ENCODE measurements at regions not wholly inside any gene's neighbourhood (a gene's known extent, or its start where the extent isn't known, plus 50 kb on each side); places are given as distances from the start of the nearest gene placed in this dataset.
"Not testable (repeated sequence)": the region's sequence is repeated elsewhere in the genome, so short reads cannot be mapped to it uniquely, and the experiment has no call there.

GRCh38 chr3:95237783-95238182 is 1174.9 kb downstream of the NSUN3 start:
- TF ChIP-seq, protein P1, sequence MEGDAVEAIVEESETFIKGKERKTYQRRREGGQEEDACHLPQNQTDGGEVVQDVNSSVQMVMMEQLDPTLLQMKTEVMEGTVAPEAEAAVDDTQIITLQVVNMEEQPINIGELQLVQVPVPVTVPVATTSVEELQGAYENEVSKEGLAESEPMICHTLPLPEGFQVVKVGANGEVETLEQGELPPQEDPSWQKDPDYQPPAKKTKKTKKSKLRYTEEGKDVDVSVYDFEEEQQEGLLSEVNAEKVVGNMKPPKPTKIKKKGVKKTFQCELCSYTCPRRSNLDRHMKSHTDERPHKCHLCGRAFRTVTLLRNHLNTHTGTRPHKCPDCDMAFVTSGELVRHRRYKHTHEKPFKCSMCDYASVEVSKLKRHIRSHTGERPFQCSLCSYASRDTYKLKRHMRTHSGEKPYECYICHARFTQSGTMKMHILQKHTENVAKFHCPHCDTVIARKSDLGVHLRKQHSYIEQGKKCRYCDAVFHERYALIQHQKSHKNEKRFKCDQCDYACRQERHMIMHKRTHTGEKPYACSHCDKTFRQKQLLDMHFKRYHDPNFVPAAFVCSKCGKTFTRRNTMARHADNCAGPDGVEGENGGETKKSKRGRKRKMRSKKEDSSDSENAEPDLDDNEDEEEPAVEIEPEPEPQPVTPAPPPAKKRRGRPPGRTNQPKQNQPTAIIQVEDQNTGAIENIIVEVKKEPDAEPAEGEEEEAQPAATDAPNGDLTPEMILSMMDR (IDR thresholded peaks at IDR 0.05; ENCODE audit: low read depth, low read length), result no peak
- Histone ChIP-seq H3K27ac (no peak overlapping the region), H3K36me3 (no peaks in the 10 kb centered on the region), H3K4me3 (no peak overlapping the region), H3K27me3 (no peaks in the 10 kb centered on the region), H3K9me3 (ENCODE audit: low read depth) (no peaks in the 10 kb centered on the region), H3K4me1 (ENCODE audit: low read depth) (no peaks in the 10 kb centered on the region)
- no peak for DNase-seq (ENCODE audit: low read depth in 1 of 2, low spot score in 1 of 2)

- no peaks in the 10 kb centered on the region for H3K9me3 ChIP-seq (ENCODE audit: low read depth)
- DNase-seq (ENCODE audit: low read depth in 1 of 2, low spot score in 1 of 2), result no peak
- no peaks in the 10 kb centered on the region for H3K27me3 ChIP-seq
- no peak overlapping the region for H3K4me3 ChIP-seq
- TF ChIP-seq, protein P1 (IDR thresholded peaks at IDR 0.05; ENCODE audit: low read depth, low read length), result no peak
- no peaks in the 10 kb centered on the region for H3K4me1 ChIP-seq (ENCODE audit: low read depth)
- H3K27ac ChIP-seq, result no peak overlapping the region
- H3K36me3 ChIP-seq, result no peaks in the 10 kb centered on the region
These were observed 1177.5 kb downstream of the NSUN3 start for GRCh38 chr3:95240395-95240794.

- H3K4me1 ChIP-seq (ENCODE audit: low read depth), result not testable (repeated sequence)
These were observed 1178.4 kb downstream of the NSUN3 start for GRCh38 chr3:95241256-95241655.

DNA sequence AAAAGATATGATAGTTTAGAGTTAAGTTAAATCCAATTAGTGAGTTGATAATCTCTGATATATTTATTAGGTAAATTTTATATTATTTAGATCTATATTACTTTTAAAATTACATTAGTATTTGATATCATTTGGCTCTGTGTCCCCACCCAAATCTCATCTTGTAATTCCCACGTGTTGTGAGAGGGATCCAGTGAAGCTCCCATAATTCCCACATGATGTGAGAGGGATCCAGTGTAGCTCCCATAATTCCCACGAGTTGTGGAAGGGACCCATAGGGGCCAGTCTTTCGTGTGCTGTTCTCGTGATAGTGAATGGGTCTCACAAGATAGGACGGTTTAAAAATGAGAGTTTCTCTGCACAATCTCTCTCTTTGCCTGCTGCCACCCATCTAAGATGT is 1183.6 kb downstream of the NSUN3 start:
- TF ChIP-seq, protein P1 (IDR thresholded peaks at IDR 0.05; ENCODE audit: low read depth, low read length), result no peak
- DNase-seq (ENCODE audit: low read depth in 1 of 2, low spot score in 1 of 2), result no peak

More at GRCh38 chr3:95241256-95241655, 1178.4 kb downstream of the NSUN3 start:
- not testable (repeated sequence) for H3K9me3 ChIP-seq (ENCODE audit: low read depth); H3K27me3 ChIP-seq; H3K36me3 ChIP-seq; H3K27ac ChIP-seq; H3K4me3 ChIP-seq; DNase-seq (ENCODE audit: low read depth in 1 of 2, low spot score in 1 of 2)

GRCh38 chr3:95254061-95254460 is 1191.2 kb downstream of the NSUN3 start:
- no peaks in the 10 kb centered on the region for H3K36me3 ChIP-seq
- TF ChIP-seq, protein P1 (IDR thresholded peaks at IDR 0.05; ENCODE audit: low read depth, low read length), result no peak
- no peak overlapping the region for H3K4me3 ChIP-seq
- DNase-seq (ENCODE audit: low read depth in 1 of 2, low spot score in 1 of 2), result no peak
- H3K9me3 ChIP-seq (ENCODE audit: low read depth), result no peaks in the 10 kb centered on the region
- no peaks in the 10 kb centered on the region for H3K4me1 ChIP-seq (ENCODE audit: low read depth)
- H3K27ac ChIP-seq, result no peak overlapping the region
- H3K27me3 ChIP-seq, result no peaks in the 10 kb centered on the region

More for the DNA sequence above, 1183.6 kb downstream of the NSUN3 start:
- Histone ChIP-seq H3K27ac (no peak overlapping the region), H3K27me3 (no peaks in the 10 kb centered on the region), H3K36me3 (no peaks in the 10 kb centered on the region), H3K9me3 (ENCODE audit: low read depth) (no peaks in the 10 kb centered on the region), H3K4me3 (no peak overlapping the region), H3K4me1 (ENCODE audit: low read depth) (no peaks in the 10 kb centered on the region)

DNA sequence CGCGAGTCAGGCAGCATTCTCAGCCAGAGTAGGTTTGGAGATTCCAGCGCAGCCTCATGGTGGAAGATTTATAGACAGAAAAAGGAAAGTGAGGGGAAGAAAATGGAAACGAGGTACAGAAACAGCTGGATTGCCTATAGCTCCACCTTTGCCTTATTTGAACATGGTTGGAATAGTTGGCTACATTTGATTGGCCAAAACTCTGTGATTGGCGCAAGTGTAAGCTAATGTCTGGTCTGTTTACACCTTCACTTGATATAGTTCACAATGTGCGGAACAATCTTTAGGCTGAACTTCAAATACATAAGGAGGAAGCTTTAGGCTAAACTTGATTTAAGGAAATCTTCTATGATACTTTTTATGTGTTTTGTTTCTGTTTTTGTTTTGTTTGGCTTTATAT is 1191.9 kb downstream of the NSUN3 start:
- no peaks in the 10 kb centered on the region for H3K27me3 ChIP-seq
- no peaks in the 10 kb centered on the region for H3K9me3 ChIP-seq (ENCODE audit: low read depth)
- H3K36me3 ChIP-seq, result no peaks in the 10 kb centered on the region
- TF ChIP-seq, protein P1 (IDR thresholded peaks at IDR 0.05; ENCODE audit: low read depth, low read length), result no peak
- DNase-seq (ENCODE audit: low read depth in 1 of 2, low spot score in 1 of 2), result no peak
- H3K4me3 ChIP-seq, result no peak overlapping the region
- H3K4me1 ChIP-seq (ENCODE audit: low read depth), result no peaks in the 10 kb centered on the region
- no peak overlapping the region for H3K27ac ChIP-seq

Data from cardiac muscle cell (in vitro differentiated cells and primary cell).